Frontal cortex (tissue), 3 donors: ENCODE measurements at regions not wholly inside any gene's neighbourhood (a gene's known extent, or its start where the extent isn't known, plus 50 kb on each side); places are given as distances from the start of the nearest gene placed in this dataset.
"Not testable (repeated sequence)": the region's sequence is repeated elsewhere in the genome, so short reads cannot be mapped to it uniquely, and the experiment has no call there.

Source experiments
- DNase-seq, 2 donors: peaks; one replicate each; pipeline ENCODE4 v3.0.0; 2012; ENCODE audit warnings: low spot score in 2 of 2
- FAIRE-seq: peaks from 2 replicates; lab custom pipeline; 2012; peaks lifted over from hg19 to GRCh38; lab: Jason Lieb, UNC
- donor health status: control.
- donor health status: control.
- donor health status: control.

- FAIRE-seq, result no peak
- no peak for DNase-seq
Observed at GRCh38 chr13:37326334-37326733, 220.9 kb upstream of the CSNK1A1L start.

- FAIRE-seq, result no peak
- DNase-seq, result no peak
Observed at GRCh38 chr13:37319031-37319443, 213.6 kb upstream of the CSNK1A1L start.

- no peak for DNase-seq
- no peak for FAIRE-seq
Observed at GRCh38 chr13:37316935-37317334, 211.5 kb upstream of the CSNK1A1L start.

GRCh38 chr13:37313372-37313771, 207.9 kb upstream of the CSNK1A1L start:
- DNase-seq (no peak), FAIRE-seq (no peak)

- no peak for FAIRE-seq
Observed at GRCh38 chr13:37306778-37307544, 201.5 kb upstream of the CSNK1A1L start.

GRCh38 chr13:37303606-37304005, 198.1 kb upstream of the CSNK1A1L start:
- FAIRE-seq (no peak), DNase-seq (no peak)

More at GRCh38 chr13:37306778-37307544, 201.5 kb upstream of the CSNK1A1L start:
- no peak for DNase-seq

- FAIRE-seq (no peak), DNase-seq (no peak)
Observed at GRCh38 chr13:37302686-37303085, 197.2 kb upstream of the CSNK1A1L start.

- no peak for FAIRE-seq
- no peak for DNase-seq
Observed at GRCh38 chr13:37295573-37295972, 190.1 kb upstream of the CSNK1A1L start.

- DNase-seq (no peak), FAIRE-seq (no peak)
Observed at GRCh38 chr13:37295071-37295470, 189.6 kb upstream of the CSNK1A1L start.

- DNase-seq, result no peak
- FAIRE-seq, result no peak
Observed at GRCh38 chr13:37294472-37294871, 189.0 kb upstream of the CSNK1A1L start.

GRCh38 chr13:37293295-37293694, 187.8 kb upstream of the CSNK1A1L start:
- FAIRE-seq, result no peak

GRCh38 chr13:37290716-37291505, 185.4 kb upstream of the CSNK1A1L start:
- FAIRE-seq (no peak), DNase-seq (no peak)

More at GRCh38 chr13:37293295-37293694, 187.8 kb upstream of the CSNK1A1L start:
- no peak for DNase-seq

GRCh38 chr13:37289212-37289935, 183.9 kb upstream of the CSNK1A1L start:
- no peak for DNase-seq
- FAIRE-seq, result no peak

- FAIRE-seq, result no peak
Observed at GRCh38 chr13:37288057-37288720, 182.7 kb upstream of the CSNK1A1L start.

GRCh38 chr13:37280231-37280630, 174.8 kb upstream of the CSNK1A1L start:
- not testable (repeated sequence) for FAIRE-seq

More at GRCh38 chr13:37288057-37288720, 182.7 kb upstream of the CSNK1A1L start:
- DNase-seq, result no peak

GRCh38 chr13:37277435-37278144, 172.1 kb upstream of the CSNK1A1L start:
- FAIRE-seq (no peak), DNase-seq (no peak)

More at GRCh38 chr13:37280231-37280630, 174.8 kb upstream of the CSNK1A1L start:
- DNase-seq, result not testable (repeated sequence)

GRCh38 chr13:37277007-37277406, 171.5 kb upstream of the CSNK1A1L start:
- DNase-seq, result no peak

GRCh38 chr13:37274569-37275497, 169.4 kb upstream of the CSNK1A1L start:
- FAIRE-seq (no peak), DNase-seq (no peak)

More at GRCh38 chr13:37277007-37277406, 171.5 kb upstream of the CSNK1A1L start:
- FAIRE-seq, result no peak
